K562 (cell line): ENCODE measurements at regions not wholly inside any gene's neighbourhood (a gene's known extent, or its start where the extent isn't known, plus 50 kb on each side); places are given as distances from the start of the nearest gene placed in this dataset.

Experiments used
- CBFA2T3 ChIP-seq: fragments of 450-650 bp; IDR thresholded peaks from 2 replicates; pipeline ENCODE4 v1.6.1; 2017
- SRSF3 ChIP-seq: fragments of 200-400 bp; formaldehyde crosslinking; IDR thresholded peaks from 2 replicates; pipeline ENCODE4 v1.6.1; 2016; ENCODE audit warnings: mild to moderate bottlenecking, low read length, moderate library complexity; ENCODE audit not compliant: insufficient read depth
- TF ChIP-seq, protein P1 (sequence below): sonication (generic); formaldehyde crosslinking; IDR thresholded peaks from 2 replicates; pipeline ENCODE4 v1.8.1; 2023; ENCODE audit warnings: mild to moderate bottlenecking, missing genetic modification reagents, moderate library complexity
- TF ChIP-seq, protein P2 (sequence below): sonication (generic); formaldehyde crosslinking; IDR thresholded peaks from 2 replicates; pipeline ENCODE4 v1.9.0; 2022; ENCODE audit warnings: mild to moderate bottlenecking, missing genetic modification reagents

DNA sequence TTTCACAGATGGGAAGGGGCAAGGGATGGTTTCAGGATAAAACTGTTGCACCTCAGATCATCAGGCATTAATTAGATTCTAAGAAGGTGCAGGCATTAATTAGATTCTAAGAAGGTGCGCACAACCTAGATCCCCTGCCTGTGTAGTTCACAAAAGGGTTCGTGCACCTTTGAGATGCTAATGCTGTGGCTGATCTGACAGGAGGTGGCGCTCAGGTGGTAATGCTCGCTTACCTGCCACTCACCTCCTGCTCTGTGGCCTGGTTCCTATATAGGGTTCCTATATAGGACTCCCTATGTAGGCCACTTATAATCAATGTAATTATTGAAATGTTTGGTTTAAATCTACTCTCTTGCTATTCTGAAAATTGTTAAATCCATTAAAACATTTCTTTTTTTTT lies 171.0 kb downstream of the MSX2 start:
- no peak for TF ChIP-seq SRSF3
- TF ChIP-seq, protein P1, sequence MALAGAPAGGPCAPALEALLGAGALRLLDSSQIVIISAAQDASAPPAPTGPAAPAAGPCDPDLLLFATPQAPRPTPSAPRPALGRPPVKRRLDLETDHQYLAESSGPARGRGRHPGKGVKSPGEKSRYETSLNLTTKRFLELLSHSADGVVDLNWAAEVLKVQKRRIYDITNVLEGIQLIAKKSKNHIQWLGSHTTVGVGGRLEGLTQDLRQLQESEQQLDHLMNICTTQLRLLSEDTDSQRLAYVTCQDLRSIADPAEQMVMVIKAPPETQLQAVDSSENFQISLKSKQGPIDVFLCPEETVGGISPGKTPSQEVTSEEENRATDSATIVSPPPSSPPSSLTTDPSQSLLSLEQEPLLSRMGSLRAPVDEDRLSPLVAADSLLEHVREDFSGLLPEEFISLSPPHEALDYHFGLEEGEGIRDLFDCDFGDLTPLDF = no peak
- no peak for TF ChIP-seq CBFA2T3
- TF ChIP-seq, protein P2, sequence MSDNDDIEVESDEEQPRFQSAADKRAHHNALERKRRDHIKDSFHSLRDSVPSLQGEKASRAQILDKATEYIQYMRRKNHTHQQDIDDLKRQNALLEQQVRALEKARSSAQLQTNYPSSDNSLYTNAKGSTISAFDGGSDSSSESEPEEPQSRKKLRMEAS (CRISPR knock-in tag) = no peak
